GM21447 (cell line): ENCODE measurements at regions not wholly inside any gene's neighbourhood (a gene's known extent, or its start where the extent isn't known, plus 50 kb on each side); places are given as distances from the start of the nearest gene placed in this dataset.

Experiments
- ATAC-seq: cut with Tn5 transposase; IDR thresholded peaks from one replicate; pipeline ENCODE4 v1.9.1; 2021; ENCODE audit not compliant: unreplicated experiment

- ATAC-seq = no peak
Observed at GRCh38 chr5:110064603-110065268, 375.0 kb downstream of the MAN2A1 start.

GRCh38 chr5:110070836-110071235 is 381.1 kb downstream of the MAN2A1 start:
- no peak for ATAC-seq

- ATAC-seq = no peak
Observed at GRCh38 chr5:110072651-110073050, 382.9 kb downstream of the MAN2A1 start.

DNA sequence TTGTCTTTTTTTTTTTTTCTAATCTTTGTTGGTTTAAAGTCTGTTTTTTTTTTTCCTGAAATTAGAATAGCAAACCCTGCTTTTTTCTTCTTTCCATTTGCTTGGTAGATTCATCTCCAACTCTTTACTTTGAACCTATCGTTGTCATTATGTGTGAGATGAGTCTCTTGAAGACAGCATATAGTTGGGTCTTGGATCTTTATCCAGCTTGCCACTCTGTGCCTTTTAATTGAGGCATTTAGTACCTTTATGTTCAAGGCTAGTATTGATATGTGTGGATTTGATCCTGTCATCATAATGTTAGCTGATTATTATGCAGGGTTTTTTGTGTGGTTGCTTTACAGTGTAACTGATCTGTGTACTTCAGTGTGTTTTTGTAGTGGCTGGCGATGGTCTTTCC is 383.8 kb downstream of the MAN2A1 start:
- ATAC-seq = no peak

GRCh38 chr5:110075656-110076055 is 385.9 kb downstream of the MAN2A1 start:
- ATAC-seq = no peak

DNA sequence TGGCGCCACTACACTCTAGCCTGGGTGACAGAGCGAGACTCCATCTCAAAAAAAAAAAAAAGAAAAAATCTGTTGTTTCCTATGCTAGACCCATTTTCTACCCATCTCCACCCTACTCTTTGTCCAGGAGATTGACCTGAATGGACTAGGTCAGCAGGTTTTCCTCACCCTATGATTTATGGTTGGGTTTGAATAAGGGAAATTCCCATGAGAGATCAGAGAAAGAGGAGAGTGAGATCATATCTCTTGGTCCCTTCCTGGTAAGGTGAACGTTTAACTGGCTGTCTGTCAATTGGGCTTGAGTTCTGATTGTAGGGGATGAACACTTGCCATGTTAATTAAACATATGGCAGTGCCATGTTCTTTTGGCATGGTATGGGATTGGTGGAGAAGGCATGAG is 387.4 kb downstream of the MAN2A1 start:
- ATAC-seq = no peak

- no peak for ATAC-seq
Observed at GRCh38 chr5:110082194-110082593, 392.5 kb downstream of the MAN2A1 start.

- no peak for ATAC-seq
Observed at GRCh38 chr5:110082863-110083262, 393.1 kb downstream of the MAN2A1 start.

- no peak for ATAC-seq
Observed at GRCh38 chr5:110085826-110086225, 396.1 kb downstream of the MAN2A1 start.

- no peak for ATAC-seq
Observed at GRCh38 chr5:110086658-110087388, 397.1 kb downstream of the MAN2A1 start.

- no peak for ATAC-seq
Observed at GRCh38 chr5:110087829-110088228, 398.1 kb downstream of the MAN2A1 start.

DNA sequence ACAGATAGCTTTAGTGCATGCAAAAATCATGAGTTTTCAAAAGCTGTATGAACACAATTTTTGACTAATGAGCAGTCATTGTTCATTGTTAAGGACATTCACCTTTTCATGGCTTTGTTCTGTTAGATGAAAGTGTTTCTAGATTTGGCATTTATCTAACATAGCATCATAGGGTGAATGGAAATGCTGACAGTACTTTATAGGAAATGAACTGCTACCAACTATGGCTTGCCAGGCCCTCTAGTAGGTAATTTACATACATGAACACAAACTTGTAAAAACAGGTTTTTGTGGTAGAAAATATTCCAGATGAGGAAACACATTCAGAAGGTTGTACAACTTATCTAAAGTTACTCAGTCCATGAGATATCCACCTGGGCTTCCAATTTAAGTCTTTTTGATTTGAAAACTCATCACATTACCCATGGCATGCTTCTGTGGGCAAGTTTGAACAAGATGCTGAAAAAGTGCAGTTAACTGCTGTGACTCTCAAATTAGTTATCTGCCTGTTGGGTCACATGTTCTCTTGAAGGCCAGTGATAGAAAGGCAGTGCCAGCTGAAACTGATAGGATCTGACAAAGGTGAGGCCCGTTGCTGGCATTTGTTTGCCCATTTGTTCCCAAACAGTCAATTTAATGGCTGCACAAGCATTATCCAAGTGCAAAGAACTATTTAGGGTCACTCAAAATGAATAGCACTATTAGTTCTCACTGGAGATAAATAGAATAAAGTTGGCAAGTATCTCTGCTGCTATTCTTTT is 399.1 kb downstream of the MAN2A1 start:
- ATAC-seq = no peak

DNA sequence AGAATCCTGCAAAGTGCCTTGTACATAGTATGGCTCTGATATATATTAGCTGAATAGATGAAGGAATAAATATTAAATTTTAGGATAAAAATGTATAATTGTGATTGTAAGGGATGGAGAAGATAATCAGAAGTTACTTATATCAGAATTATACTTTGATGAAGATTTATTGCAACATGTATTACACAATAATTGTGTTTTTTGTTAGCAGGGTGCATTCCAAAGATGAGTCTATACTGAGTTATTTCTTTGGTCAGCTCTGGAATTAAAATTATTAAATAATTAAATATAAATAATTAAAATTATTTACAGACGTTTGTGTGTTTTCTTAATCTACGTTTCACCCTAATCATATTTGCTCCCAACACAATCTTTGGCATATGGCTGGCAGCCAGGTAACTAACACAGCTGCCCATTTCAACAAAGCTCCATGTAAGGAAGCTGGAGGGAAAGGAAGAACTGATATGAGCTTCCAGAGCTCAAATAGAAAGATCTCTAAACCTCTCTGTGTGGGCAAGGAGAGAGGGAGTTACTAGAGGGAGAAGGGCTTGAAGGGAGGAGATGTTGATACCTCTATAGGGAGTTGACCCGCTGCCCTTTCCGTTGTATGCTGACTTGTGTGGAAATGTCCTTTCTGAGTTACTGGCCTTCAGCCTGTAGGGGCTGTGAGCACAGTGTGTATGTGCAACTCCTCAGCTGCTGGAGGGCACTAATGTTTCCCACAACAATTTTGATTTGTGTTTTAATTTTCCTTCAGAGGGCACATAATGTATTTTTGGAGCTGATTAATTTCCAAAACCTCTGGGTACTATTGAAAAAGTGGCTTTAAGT is 403.4 kb downstream of the MAN2A1 start:
- no peak for ATAC-seq

GRCh38 chr5:110094109-110094508 is 404.4 kb downstream of the MAN2A1 start:
- no peak for ATAC-seq

GRCh38 chr5:110094548-110094947 is 404.8 kb downstream of the MAN2A1 start:
- no peak for ATAC-seq

GRCh38 chr5:110096419-110096818 is 406.7 kb downstream of the MAN2A1 start:
- no peak for ATAC-seq

DNA sequence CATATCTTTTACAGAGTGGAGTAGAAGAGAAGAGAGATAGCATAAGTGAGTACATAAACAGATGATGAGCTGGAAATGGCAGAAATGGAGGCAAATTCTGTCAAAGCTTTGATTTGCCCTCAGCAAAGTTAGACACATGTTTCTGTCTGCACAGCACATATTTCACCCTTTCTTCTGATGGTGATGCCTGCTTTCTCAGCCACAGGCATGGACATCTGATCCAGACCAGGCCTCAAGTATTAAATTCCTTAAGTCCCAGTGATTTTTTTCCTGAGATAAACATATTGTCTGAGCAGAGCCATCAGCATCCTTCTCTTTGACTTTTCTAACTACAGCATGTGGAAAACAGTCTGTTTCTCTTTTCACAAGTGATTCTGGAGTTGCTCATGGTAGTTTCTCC is 409.8 kb downstream of the MAN2A1 start:
- no peak for ATAC-seq

GRCh38 chr5:110103081-110103480 is 413.4 kb downstream of the MAN2A1 start:
- no peak for ATAC-seq

DNA sequence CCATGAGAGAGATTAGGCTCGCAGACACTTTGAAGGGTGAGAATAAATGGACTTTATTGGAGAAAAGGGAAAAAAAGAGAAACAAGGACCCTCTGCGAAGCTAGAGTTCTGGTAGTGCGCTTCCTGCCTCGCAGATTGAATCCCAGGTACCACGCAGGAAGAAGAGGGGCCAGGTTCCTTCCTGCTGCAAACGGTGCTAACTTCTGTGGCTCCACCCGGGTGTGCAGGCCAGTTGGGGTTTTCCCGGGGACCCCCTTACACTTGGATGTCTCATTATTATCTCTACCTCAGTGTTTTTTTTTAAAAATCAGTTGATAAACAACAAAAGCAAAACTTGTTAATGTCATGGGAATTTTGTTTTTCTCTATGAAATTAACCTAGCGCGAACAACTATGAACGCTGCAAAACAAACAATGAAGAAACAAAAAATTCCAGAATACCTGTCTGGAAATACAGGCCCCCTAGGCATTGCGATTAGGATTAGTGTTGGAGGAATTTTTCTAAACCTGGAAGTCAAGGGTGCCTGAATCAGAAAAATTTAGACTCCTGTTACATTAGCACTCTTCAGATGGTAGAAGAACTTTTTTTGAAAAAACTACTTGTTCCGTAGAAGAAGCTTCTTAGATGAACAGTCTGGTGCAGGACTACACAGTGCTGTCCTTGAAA is 414.5 kb downstream of the MAN2A1 start:
- no peak for ATAC-seq
